ENCODE measurements at regions not wholly inside any gene's neighbourhood (a gene's known extent, or its start where the extent isn't known, plus 50 kb on each side); places are given as distances from the start of the nearest gene placed in this dataset.

GRCh38 chr5:33212900-33213299 lies 227.9 kb upstream of the TARS1 start:
- TF ChIP-seq POLR2AphosphoS5 (IDR thresholded peaks at IDR 0.05), result no peak
- TF ChIP-seq, protein P1, sequence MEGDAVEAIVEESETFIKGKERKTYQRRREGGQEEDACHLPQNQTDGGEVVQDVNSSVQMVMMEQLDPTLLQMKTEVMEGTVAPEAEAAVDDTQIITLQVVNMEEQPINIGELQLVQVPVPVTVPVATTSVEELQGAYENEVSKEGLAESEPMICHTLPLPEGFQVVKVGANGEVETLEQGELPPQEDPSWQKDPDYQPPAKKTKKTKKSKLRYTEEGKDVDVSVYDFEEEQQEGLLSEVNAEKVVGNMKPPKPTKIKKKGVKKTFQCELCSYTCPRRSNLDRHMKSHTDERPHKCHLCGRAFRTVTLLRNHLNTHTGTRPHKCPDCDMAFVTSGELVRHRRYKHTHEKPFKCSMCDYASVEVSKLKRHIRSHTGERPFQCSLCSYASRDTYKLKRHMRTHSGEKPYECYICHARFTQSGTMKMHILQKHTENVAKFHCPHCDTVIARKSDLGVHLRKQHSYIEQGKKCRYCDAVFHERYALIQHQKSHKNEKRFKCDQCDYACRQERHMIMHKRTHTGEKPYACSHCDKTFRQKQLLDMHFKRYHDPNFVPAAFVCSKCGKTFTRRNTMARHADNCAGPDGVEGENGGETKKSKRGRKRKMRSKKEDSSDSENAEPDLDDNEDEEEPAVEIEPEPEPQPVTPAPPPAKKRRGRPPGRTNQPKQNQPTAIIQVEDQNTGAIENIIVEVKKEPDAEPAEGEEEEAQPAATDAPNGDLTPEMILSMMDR (IDR thresholded peaks at IDR 0.05), result no peak

All from stomach (tissue), 4 donors.